Uterus (tissue), 3 donors: ENCODE measurements at regions not wholly inside any gene's neighbourhood (a gene's known extent, or its start where the extent isn't known, plus 50 kb on each side); places are given as distances from the start of the nearest gene placed in this dataset.

Experiments used
- DNase-seq, 2 donors: peaks; one replicate each; pipeline ENCODE4 v3.0.0-alpha.2; 2019 to 2020
- H3K27ac ChIP-seq, 2 donors: fragments of 200-600 bp; sonication (generic); 1 replicate in 1 of 2; 2 replicates in 1 of 2; pipeline ENCODE4 v1.5.1; 2016 to 2018
- H3K27me3 ChIP-seq, 2 donors: fragments of 200-600 bp; sonication (generic); one replicate each; pipeline ENCODE4 v1.5.1; 2018 to 2019; ENCODE audit warnings: control low read depth in 1 of 2
- H3K36me3 ChIP-seq, 2 donors: fragments of 200-600 bp; sonication (generic); one replicate each; pipeline ENCODE4 v1.5.1; 2019; ENCODE audit warnings: control low read depth in 1 of 2
- H3K4me1 ChIP-seq, 2 donors: fragments of 200-600 bp; sonication (generic); one replicate each; pipeline ENCODE4 v1.5.1; 2018 to 2019; ENCODE audit warnings: control low read depth in 1 of 2
- H3K4me3 ChIP-seq, 2 donors: fragments of 200-600 bp; sonication (generic); 1 replicate in 1 of 2; 2 replicates in 1 of 2; pipeline ENCODE4 v1.5.1; 2018 to 2019; ENCODE audit warnings: mild to moderate bottlenecking in 1 of 2
- H3K9me3 ChIP-seq, 2 donors: fragments of 200-600 bp; sonication (generic); one replicate each; pipeline ENCODE4 v1.5.1; 2019; ENCODE audit warnings: control low read depth in 1 of 2
- CTCF ChIP-seq, 4 experiments: fragments of 200-600 bp in 2 of 4; fragments of 450-650 bp in 2 of 4; sonication (generic) in 2 of 4; IDR thresholded peaks; one replicate each; pipeline ENCODE4 v1.5.1; 2016 to 2019; ENCODE audit warnings: antibody characterized with exemption in 4 of 4, mild to moderate bottlenecking in 2 of 4, moderate library complexity in 1 of 4
- POLR2A ChIP-seq, 2 donors: fragments of 450-650 bp; IDR thresholded peaks; one replicate each; pipeline ENCODE4 v1.6.1; 2016; ENCODE audit warnings: antibody characterized with exemption in 2 of 2, mild to moderate bottlenecking in 1 of 2, moderate library complexity in 1 of 2
- intact Hi-C: fragments of 100-400 bp; cut with DNase I; formaldehyde crosslinking; loops from one replicate; pipeline ENCODE4 v1.15.1; 2023; ENCODE audit warnings: low total_unique reads
- donor health status: DM: yes; HTN: yes; CAD: no.

GRCh38 chr12:24584032-24584675 is 364.7 kb downstream of the BCAT1 start:
- Histone ChIP-seq H3K27me3 (no peaks in the 10 kb centered on the region), H3K4me3 (no peak overlapping the region), H3K27ac (no peak overlapping the region), H3K36me3 (no peaks in the 10 kb centered on the region), H3K4me1 (no peaks in the 10 kb centered on the region), H3K9me3 (no peaks in the 10 kb centered on the region)
- TF ChIP-seq CTCF (IDR thresholded peaks at IDR 0.05) = no peak
- no peak for TF ChIP-seq POLR2A (IDR thresholded peaks at IDR 0.05)
- intact Hi-C loops = no loop called here
- DNase-seq = no peak

GRCh38 chr12:24582954-24583601 is 365.8 kb downstream of the BCAT1 start:
- H3K27ac ChIP-seq = no peak overlapping the region
- H3K27me3 ChIP-seq = no peaks in the 10 kb centered on the region
- intact Hi-C loops = no loop called here
- TF ChIP-seq CTCF (IDR thresholded peaks at IDR 0.05) (no peak), POLR2A (IDR thresholded peaks at IDR 0.05) (no peak)
- H3K4me3 ChIP-seq = no peak overlapping the region
- no peaks in the 10 kb centered on the region for H3K36me3 ChIP-seq
- H3K9me3 ChIP-seq = no peaks in the 10 kb centered on the region
- DNase-seq = no peak
- no peaks in the 10 kb centered on the region for H3K4me1 ChIP-seq

- H3K9me3 ChIP-seq = no peaks in the 10 kb centered on the region
- H3K4me1 ChIP-seq = no peaks in the 10 kb centered on the region
- H3K36me3 ChIP-seq = no peaks in the 10 kb centered on the region
- H3K27ac ChIP-seq = no peak overlapping the region
- no peaks in the 10 kb centered on the region for H3K27me3 ChIP-seq
- TF ChIP-seq CTCF (IDR thresholded peaks at IDR 0.05) = no peak
- no peak for TF ChIP-seq POLR2A (IDR thresholded peaks at IDR 0.05)
- no peak for DNase-seq
- H3K4me3 ChIP-seq = no peak overlapping the region
- intact Hi-C loops = no loop called here
These were observed 374.4 kb downstream of the BCAT1 start for GRCh38 chr12:24574538-24574937.

- DNase-seq = no peak
- intact Hi-C loops = no loop called here
- H3K36me3 ChIP-seq = no peaks in the 10 kb centered on the region
- no peaks in the 10 kb centered on the region for H3K27me3 ChIP-seq
- no peak overlapping the region for H3K27ac ChIP-seq
- no peak overlapping the region for H3K4me3 ChIP-seq
- no peak for TF ChIP-seq POLR2A (IDR thresholded peaks at IDR 0.05)
- TF ChIP-seq CTCF (IDR thresholded peaks at IDR 0.05) = no peak
- no peaks in the 10 kb centered on the region for H3K4me1 ChIP-seq
- no peaks in the 10 kb centered on the region for H3K9me3 ChIP-seq
These were observed 375.3 kb downstream of the BCAT1 start for GRCh38 chr12:24573621-24574020.

GRCh38 chr12:24565300-24565699 is 383.6 kb downstream of the BCAT1 start:
- DNase-seq = no peak
- Histone ChIP-seq H3K36me3 (no peaks in the 10 kb centered on the region), H3K9me3 (no peaks in the 10 kb centered on the region), H3K27ac (no peak overlapping the region), H3K4me3 (no peak overlapping the region), H3K4me1 (peaks cover 0 to 4% of the 10 kb centered on the region in 2 donors), H3K27me3 (no peaks in the 10 kb centered on the region)
- intact Hi-C loops = no loop called here
- no peak for TF ChIP-seq CTCF (IDR thresholded peaks at IDR 0.05)
- no peak for TF ChIP-seq POLR2A (IDR thresholded peaks at IDR 0.05)
